GM19467 (cell line): ENCODE measurements at regions not wholly inside any gene's neighbourhood (a gene's known extent, or its start where the extent isn't known, plus 50 kb on each side); places are given as distances from the start of the nearest gene placed in this dataset.

Source experiments
- ATAC-seq: cut with Tn5 transposase; IDR thresholded peaks from one replicate; pipeline ENCODE4 v1.9.1; 2021; ENCODE audit warnings: mild to moderate bottlenecking, moderate library complexity; ENCODE audit not compliant: unreplicated experiment

DNA sequence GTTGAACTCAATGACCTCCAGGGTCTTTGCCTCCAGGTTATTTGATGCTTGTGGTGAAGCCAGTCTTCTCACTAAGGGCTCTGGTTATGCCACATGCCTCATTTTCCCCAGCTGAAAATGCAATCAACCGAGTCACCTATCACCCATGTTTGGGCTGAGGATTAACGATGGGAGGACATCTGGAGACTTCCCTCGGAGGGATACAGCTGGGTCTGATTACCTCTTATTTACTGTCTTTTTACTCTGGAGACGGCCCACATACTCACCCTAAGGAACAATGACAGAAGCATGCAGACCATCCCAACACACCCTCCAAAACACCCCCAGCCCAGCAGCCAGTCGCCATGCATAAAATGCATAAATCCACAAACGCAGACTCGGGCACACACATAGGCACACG, 187.4 kb downstream of the OPA1 start:
- no peak for ATAC-seq

DNA sequence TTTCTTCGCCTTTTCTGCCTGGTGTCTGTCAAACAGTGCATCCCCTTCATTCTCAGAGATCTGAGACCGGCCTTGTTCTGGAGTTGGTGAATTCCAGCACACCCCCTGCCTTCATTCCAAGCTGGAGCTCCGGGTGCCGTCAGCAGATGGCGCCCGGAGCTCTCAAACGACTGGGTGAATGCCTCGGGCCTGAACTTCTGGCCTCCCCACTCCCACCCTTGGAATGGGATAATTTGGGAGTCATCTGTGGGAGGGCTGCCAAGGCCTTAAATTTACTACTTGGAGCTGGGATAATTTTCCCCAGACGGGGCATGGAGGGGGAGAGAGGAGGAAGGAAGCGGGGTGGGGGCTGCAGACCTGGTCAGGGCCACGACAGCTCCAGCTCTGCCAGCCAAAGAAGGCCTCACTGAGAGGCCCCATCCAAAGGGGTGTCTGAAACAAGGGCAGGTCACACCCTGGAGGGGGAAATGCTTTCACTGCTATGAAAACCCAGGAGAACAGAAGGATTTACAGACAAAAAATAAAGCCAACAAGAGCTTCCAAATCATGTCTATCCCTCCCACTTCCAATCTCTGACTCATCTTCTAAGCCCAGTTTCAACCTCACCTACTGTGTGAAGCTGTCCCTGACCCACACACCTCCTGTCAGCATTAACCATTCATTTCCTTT, 187.9 kb downstream of the OPA1 start:
- ATAC-seq: no peak

DNA sequence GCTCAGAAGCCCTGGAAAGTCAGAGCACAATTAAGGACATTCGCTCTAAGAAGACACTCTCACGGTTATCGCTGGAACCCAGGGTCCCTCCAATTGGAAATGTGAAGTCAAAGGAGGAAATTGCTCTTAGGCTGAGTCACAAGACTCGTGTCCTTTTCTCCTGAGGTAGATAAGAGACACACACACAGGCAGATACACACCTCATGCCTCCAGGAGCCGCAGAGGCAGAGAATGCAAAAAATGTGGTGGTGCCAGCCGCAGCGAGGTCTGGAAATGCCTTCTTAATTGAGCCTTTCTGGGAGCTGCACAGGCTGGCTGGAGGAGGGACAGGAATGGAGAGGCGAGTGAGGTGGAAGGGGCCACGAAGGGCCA, 189.3 kb downstream of the OPA1 start:
- no peak for ATAC-seq

DNA sequence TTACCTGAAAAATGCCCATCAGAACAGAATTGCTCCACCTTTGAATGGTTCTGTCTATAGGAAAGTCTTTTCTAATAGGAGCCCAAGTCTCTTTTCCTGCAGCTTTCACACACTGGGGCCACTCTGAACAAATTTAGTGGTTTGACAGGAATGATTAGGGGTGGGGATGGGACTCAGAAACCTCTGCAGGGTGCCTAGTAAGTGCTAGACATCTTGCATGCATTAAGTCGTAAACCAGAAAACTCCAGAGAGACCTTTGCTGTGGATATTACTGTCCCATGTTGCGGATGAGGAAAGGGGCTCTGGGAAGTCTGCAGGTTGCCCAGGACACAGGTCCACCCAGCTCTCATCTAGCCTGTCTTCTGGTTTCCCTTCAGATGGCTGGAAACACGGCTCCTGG, 189.7 kb downstream of the OPA1 start:
- ATAC-seq: no peak

DNA sequence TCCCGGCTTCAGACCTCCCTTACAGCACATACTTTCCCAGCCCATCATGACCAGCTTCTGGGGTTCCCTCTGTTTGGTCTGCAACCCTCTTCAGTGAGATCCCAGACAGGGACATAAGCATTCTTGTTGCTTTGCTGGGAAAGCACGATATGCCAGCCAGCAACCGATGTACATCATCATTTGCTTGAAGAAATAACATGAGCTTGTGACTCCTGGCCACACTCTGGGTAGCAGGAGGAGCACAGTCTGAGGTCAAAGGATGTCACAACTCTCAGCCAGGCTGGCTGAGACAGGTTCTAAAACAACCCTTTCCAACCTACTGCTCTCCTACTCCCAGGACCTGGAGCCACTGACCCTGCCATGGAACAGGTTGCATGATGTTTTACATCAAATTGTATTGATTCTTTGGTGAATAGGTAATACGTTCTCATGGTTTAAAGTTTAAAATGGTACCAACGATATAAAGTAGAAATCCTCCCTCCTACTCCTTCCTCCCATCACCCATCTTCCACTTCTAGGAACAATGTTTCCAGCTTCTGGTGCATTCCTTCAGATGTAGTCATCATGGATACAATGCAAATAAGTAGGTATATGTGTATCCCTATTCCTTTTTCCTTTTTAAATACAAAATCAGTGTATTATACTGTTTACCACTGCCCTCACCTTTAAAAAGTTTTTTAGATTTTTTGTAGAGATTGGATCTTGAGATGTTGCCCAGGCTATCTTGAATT, 190.3 kb downstream of the OPA1 start:
- ATAC-seq: no peak

DNA sequence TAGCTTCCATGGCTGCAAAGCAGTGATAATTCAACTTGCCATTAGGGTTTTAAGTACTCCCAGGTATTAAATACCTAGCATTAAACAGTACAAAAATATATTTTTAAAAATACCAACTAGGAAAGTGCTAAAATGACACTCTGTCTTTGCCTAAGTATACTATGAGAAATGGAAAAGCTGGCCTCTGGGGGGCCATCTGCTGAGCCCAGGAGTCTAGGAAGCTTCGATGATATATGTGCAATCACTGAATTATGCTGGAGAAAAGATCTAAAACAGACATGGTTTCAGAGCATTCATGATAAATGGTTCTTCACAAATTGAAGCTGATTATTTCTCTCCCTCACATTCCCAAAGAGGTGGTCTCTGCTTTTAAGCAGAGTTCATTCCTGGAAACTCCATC, 191.8 kb downstream of the OPA1 start:
- ATAC-seq: no peak

DNA sequence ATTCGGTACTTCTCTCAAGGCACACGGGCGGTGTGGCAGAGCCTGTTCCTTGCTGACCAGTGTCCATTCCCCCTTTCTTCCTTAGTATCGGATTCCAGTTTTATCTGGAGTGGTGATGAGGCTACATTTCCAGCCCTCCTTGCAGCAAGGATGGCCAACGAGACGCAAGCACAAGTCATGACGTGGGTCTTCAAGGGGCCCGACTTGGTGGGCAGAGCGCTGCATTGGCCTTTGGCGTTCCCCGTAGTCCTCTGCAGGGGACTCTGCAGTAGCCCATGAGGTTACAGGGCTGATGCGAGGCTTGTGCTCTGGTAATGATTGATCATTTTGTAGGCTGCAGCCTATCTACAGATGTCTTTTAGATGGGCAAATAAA, 194.5 kb downstream of the OPA1 start:
- no peak for ATAC-seq

DNA sequence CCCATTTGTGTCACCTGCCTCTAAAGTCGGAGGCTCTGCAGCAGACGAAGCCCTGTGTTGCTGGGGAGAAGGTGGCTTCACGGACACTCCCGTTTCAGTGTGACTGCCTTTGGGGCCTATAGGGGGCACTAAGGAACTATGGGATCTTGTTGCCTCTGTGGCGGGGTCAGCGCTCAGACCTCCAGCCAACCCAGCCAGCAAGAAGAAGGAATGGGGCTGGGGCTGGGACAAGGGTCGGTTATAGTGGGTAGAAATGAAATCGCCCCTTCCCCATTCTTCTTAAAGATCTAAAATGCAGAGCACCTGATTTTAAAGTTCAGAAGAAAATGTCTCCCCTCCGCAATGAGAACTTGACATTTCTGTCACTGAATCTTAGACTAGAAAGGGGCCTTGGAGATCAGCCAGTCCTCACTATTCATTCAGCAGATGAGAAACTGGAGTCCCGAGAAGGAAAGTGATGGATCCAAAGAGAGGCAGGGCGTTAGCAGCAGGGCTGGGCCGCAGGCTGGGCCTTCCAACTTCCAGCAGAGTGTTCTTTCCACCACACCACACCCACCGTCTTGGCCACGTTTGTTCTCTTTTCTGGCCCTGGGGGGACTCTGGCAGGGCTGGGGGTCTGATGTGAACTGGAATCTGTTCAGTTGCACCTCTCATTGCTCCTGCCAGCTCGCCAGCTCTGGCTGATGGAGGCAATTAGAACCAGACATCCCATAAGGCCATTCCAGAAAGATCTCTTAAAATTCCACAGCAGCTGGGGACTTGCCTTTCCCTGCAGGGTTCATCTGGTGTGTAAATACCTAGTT, 195.4 kb downstream of the OPA1 start:
- ATAC-seq: peak; percentile 81

DNA sequence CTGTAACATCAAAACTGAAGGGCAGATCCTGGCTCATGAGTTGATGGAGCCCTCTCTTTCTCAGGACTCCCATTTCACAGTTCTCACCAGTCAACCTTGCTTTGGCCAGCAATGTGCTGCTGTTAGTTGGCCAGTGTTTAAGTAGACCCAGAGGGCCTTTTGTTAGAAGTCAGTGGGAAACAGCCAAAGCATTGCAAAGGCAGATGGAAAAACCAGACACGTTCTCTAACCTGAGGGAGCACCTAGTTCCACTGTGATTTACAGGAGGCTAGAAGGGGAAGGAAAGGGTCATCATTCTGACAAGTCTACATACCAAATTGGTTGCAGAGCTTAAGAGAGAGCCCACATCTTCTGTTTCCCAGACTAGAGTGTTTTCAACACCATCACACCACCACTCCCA, 196.4 kb downstream of the OPA1 start:
- no peak for ATAC-seq

DNA sequence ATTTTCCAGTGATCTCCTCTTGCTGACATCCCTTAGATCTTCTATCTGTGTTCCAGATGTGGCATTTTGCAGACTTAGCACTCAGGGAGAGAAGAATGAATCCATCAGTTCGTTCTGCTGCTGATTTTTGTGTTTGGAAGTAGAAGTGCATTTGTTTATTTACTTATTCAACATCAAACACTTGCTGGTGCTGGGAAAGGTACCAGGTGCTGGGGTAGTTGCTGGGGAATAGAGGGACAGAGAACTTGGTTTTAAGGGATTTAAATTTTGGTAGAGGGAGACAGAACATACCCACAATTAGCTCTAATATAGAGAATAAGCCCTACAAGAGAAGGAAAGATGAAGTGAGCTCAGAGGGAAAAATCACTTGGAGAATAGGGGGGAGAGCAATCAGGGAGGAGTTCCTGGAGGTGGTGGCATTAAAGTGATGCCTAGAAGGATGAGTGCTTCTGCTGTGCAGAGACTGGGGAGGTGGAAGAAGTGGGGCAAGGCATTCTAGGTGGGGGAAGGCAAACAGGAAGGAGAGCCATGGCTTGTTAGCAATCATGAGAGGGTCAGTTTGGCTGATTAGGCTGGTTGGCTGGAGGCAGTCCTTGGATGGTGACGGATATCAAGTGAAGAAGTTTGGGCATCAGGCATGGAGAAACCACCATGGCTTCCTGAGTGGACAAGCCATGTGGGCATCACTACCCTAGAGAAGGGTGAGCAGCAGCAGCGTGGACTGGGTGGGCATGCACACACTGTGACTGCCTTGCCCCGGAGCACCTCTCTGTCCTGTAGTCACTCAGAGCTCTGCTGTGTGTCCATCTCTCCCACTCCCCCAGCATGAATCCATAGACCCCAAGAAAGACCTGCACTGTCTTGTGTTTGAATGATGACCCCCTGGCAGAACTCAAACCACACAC, 197.3 kb downstream of the OPA1 start:
- ATAC-seq: no peak

DNA sequence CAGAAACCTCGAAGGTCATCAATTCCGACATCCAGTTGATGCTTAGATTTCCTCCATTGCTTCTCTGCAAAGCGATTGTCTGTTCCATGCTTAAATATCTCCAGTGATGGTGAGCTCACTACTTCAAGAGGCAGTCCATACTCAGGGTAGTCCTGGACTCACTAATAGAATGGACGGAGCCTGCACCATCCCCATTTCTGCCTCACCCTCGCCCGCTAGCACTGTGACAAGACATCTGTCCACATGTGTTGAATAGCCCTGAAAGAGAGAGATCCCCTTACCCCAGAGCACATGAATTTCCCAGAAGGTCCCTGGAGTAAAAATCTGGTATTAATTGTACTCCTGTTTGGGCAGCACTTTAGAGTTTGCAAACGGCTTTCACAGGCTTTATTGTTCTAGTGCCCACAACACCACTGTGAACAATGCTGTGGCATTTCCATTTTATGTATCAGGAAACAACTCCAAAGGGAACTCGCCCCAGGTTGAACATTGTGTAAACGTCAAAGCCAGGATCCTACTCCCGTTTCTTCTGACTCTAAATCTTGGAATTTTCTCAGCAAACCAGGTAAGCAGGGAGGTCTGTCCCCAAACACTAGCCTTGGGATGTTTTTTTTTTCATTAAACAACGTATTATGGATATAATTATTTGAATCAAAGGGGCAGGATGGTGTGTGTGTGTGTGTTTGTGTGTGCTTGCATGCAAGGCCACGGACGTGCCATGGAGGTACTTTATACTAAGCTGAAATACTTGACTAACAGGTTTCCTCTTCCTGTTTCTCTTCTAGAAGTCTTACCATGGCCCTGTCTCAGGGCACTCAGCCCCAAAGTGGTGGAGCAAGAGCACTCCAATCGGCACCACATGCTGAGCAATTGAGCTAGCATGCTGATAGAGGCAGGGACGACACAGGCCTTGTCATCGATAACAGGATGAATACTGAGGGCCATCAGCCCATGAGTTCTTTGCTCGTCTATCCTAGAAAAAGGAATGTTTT, 198.3 kb downstream of the OPA1 start:
- ATAC-seq: no peak

DNA sequence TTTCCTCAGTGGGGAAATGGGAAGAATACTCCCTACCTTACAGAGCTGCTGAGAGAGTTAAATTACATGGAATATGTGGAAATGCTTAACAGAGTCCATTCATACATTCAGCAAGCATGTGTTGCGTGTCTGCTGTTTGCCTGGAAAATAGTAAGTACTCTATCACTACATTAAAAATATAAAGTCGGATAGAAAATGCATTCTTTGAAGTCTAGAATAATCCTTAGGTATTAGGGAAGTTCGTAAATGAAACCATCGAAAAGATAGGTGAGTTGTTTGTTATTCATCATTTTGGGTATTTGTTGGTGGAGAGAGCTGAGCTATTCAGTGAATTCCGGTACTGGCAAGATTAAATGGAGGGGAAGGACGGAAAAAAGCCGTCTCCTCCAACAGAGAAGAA, 200.1 kb downstream of the OPA1 start:
- ATAC-seq: no peak

DNA sequence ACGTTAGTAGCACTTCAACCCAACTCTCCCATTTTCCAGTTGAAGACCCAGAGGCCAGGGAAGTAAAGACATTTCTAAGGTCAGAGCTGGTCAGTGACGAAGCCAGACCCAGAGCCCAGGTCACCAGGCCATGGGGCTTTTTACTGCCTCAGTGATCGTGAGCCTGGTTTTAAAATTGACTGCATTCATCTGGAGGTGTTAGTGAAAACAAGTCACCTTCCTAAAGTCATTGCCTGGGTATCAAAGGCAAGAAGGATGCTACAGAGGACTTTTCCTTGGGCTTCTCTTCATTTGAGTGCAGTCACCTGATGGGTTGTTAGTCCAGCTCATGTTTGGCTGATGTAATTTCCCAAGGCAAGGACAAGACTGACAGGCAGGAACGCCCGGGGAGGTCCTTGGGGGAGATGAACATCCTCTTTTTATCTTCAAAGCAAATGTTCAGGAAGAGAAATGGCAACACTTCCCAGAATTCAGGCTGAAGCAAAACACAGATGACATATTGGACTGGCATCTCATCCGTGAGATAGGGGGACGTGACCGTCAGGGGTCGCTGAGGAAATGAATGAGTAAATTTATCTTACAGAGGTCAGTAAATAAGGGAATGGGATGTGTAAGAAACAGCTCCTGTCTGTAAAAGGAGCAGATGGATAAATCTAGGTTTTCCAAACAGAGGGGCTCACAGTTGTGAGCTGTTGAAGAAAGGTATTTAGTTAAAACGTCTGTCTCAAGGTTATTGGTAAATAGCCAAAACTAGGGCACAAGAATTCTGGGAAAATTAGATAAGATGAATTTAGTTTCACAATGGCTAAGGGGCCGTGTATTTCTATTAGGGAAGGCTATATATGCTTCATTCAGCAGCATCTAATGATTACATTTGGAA, 201.2 kb downstream of the OPA1 start:
- no peak for ATAC-seq

DNA sequence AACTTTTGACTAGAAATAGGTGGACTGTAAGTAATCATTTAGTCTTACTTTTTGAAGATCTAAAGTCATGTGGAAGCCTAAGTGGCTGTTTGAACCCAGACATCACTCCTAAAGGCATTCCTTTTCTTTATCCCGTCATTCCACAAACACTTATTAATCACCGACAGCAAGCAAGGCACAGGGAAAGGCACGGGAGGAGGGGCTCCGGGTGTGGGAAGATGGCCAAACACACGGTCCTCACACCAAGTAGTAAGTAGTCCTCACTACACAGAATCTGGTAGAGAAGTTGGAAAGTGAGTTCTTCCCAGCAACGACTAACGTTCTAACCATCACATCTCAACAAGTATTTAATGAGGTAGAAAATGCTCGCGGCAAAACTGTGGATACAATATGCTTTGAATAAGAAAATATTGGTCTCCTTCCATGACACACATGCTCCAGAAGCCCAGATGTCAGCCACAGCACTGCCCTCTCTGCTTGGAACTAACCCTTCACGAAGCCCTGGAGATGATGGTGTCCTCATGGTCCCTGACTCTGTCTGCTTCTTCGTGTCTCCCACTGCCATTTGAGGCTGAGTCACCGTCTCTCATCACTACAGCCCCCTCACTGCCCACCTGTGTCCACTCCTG, 202.2 kb downstream of the OPA1 start:
- ATAC-seq: no peak

DNA sequence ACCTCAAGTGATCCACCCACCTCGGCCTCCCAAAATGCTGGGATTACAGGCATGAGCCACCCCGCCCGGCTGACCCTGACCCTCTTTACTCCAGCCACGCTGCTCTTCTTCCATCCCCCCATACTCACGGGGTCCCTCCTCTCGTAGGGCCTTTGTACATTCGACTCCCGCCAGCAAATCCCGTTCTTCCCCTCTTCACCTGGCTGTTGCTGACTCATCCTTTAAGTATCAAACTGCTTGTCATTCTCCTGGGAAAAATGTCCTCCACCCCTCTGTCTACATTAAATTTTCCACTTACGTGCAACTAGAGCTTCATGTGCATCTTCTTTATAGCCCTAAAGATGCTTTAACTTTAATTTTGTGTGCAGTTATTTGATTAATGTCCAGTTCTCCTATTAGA, 203.1 kb downstream of the OPA1 start:
- no peak for ATAC-seq

DNA sequence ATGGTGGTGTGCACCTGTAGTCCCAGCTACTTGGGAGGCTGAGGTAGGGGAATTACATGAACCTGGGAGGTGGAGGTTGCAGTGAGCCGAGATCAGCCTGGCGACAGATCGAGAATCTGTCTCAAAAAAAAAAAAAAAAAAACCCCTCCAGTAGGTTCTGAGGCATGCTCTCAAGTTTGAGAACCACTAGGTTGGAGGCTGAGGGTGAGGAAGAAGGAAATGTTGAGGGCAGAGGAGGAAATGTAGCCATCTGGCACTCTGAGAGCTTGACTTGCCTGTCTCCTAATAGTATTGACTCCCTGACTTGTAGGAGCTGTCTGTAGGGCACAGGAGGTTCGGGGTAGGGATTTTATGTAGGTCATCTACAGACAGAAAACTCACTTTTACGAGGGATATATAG, 204.6 kb downstream of the OPA1 start:
- no peak for ATAC-seq

DNA sequence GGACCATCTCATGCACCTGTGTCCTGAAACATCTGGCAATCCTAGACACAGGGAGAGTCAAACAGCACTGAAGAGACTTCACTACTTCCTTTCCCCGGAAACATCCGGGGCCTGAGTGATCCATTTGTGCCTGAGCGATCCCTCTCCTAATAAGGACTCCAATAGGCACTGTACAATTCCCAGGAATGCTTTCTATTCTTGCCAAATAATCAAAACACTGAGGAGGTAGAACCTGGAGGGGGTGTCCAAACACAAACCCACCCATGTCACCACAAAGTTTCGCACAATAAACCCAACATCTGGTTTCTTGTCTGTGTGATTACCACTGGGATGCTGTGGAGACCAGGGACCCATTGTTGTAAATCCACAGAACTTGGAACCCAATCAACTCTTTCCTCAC, 205.0 kb downstream of the OPA1 start:
- no peak for ATAC-seq
